Left lung (tissue), 4 donors: ENCODE measurements at regions not wholly inside any gene's neighbourhood (a gene's known extent, or its start where the extent isn't known, plus 50 kb on each side); places are given as distances from the start of the nearest gene placed in this dataset.

Experiments
- ATAC-seq: fragments of 200-7000 bp; cut with Tn5 transposase; one replicate; pipeline ENCODE4 v1.9.1; 2020; ENCODE audit warnings: moderate library complexity
- DNase-seq, 4 donors: peaks; one replicate each; pipeline ENCODE4 v3.0.0-alpha.2; 2013 to 2020
- H3K27ac ChIP-seq, 2 donors: fragments of 200-600 bp; sonication (generic) in 1 of 2; one replicate each; pipeline versions ENCODE4 v1.5.0 to v1.8.0; 2020 to 2021
- H3K27me3 ChIP-seq, 2 donors: fragments of 200-600 bp; sonication (generic) in 1 of 2; one replicate each; pipeline versions ENCODE4 v1.5.0 to v1.8.0; 2020 to 2021
- H3K36me3 ChIP-seq, 2 donors: fragments of 200-600 bp; sonication (generic) in 1 of 2; one replicate each; pipeline versions ENCODE4 v1.5.0 to v1.8.0; 2020 to 2021
- H3K4me1 ChIP-seq, 2 donors: fragments of 200-600 bp; one replicate each; pipeline ENCODE4 v1.8.0; 2021
- H3K4me3 ChIP-seq, 2 donors: fragments of 200-600 bp; sonication (generic) in 1 of 2; one replicate each; pipeline versions ENCODE4 v1.5.0 to v1.8.0; 2020 to 2021; ENCODE audit warnings: mild to moderate bottlenecking in 1 of 2
- H3K9me3 ChIP-seq, 2 donors: fragments of 200-600 bp; sonication (generic) in 1 of 2; one replicate each; pipeline versions ENCODE4 v1.5.0 to v1.8.0; 2020 to 2021
- CTCF ChIP-seq, 2 donors: fragments of 200-600 bp; sonication (generic) in 1 of 2; IDR thresholded peaks; one replicate each; pipeline versions ENCODE4 v1.5.0 to v1.8.0; 2021; ENCODE audit warnings: antibody characterized with exemption in 2 of 2
- intact Hi-C, 2 donors: fragments of 100-400 bp; cut with DNase I; formaldehyde crosslinking; loops; one replicate each; pipeline versions ENCODE4 v1.11.2 to v1.14.2; 2022
- donor health status: DM: no; HTN: yes; CAD: no.
- donor health status: DM: no; HTN: no; CAD: no.

- DNase-seq (no peak), ATAC-seq (no peak)
- H3K9me3 ChIP-seq, result no peaks in the 10 kb centered on the region
- H3K27me3 ChIP-seq, result no peaks in the 10 kb centered on the region
- intact Hi-C loops, result no loop called here
- no peaks in the 10 kb centered on the region for H3K36me3 ChIP-seq
- H3K4me3 ChIP-seq, result no peak overlapping the region
- no peak overlapping the region for H3K27ac ChIP-seq
- no peak for TF ChIP-seq CTCF (IDR thresholded peaks at IDR 0.05)
- no peaks in the 10 kb centered on the region for H3K4me1 ChIP-seq
Observed at GRCh38 chr2:122866095-122866494, 1110.6 kb downstream of the TSN start.

- DNase-seq (no peak), ATAC-seq (no peak)
- no peaks in the 10 kb centered on the region for H3K36me3 ChIP-seq
- H3K4me1 ChIP-seq, result no peaks in the 10 kb centered on the region
- TF ChIP-seq CTCF (IDR thresholded peaks at IDR 0.05), result no peak
- no peak overlapping the region for H3K27ac ChIP-seq
- H3K27me3 ChIP-seq, result no peaks in the 10 kb centered on the region
- H3K9me3 ChIP-seq, result no peaks in the 10 kb centered on the region
- H3K4me3 ChIP-seq, result no peak overlapping the region
- intact Hi-C loops, result no loop called here
Observed at GRCh38 chr2:122867941-122868340, 1112.5 kb downstream of the TSN start.

- no peaks in the 10 kb centered on the region for H3K27me3 ChIP-seq
- intact Hi-C loops, result no loop called here
- no peak for TF ChIP-seq CTCF (IDR thresholded peaks at IDR 0.05)
- no peak for DNase-seq
- no peak for ATAC-seq
- H3K4me3 ChIP-seq, result no peak overlapping the region
- H3K27ac ChIP-seq, result no peak overlapping the region
- no peaks in the 10 kb centered on the region for H3K9me3 ChIP-seq
- H3K36me3 ChIP-seq, result no peaks in the 10 kb centered on the region
- no peaks in the 10 kb centered on the region for H3K4me1 ChIP-seq
Observed at GRCh38 chr2:122868646-122869275, 1113.3 kb downstream of the TSN start.

- H3K9me3 ChIP-seq, result no peaks in the 10 kb centered on the region
- DNase-seq (no peak), ATAC-seq (no peak)
- no peaks in the 10 kb centered on the region for H3K4me1 ChIP-seq
- no peak for TF ChIP-seq CTCF (IDR thresholded peaks at IDR 0.05)
- H3K4me3 ChIP-seq, result no peak overlapping the region
- H3K36me3 ChIP-seq, result no peaks in the 10 kb centered on the region
- H3K27me3 ChIP-seq, result no peaks in the 10 kb centered on the region
- H3K27ac ChIP-seq, result no peak overlapping the region
- intact Hi-C loops, result no loop called here
Observed at GRCh38 chr2:122873951-122874350, 1118.5 kb downstream of the TSN start.

GRCh38 chr2:122875091-122875865 lies 1119.8 kb downstream of the TSN start:
- intact Hi-C loops, result no loop called here
- no peak overlapping the region for H3K27ac ChIP-seq
- TF ChIP-seq CTCF (IDR thresholded peaks at IDR 0.05), result no peak
- ATAC-seq, result no peak
- H3K4me1 ChIP-seq, result no peaks in the 10 kb centered on the region
- no peak overlapping the region for H3K4me3 ChIP-seq
- H3K9me3 ChIP-seq, result no peaks in the 10 kb centered on the region
- DNase-seq, result no peak
- no peaks in the 10 kb centered on the region for H3K27me3 ChIP-seq
- no peaks in the 10 kb centered on the region for H3K36me3 ChIP-seq
